GM23248 (cell line): ENCODE measurements at regions not wholly inside any gene's neighbourhood (a gene's known extent, or its start where the extent isn't known, plus 50 kb on each side); places are given as distances from the start of the nearest gene placed in this dataset.
A peak's percentile ranks its signal among the peaks of the same experiment; 100 is the strongest.

Experiments
- DNase-seq: peaks from one replicate; pipeline ENCODE4 v3.0.0-alpha.2; 2015
- H2AFZ ChIP-seq: fragments of 200-600 bp; sonication (generic); 2 replicates; pipeline ENCODE4 v1.6.1; 2016; ENCODE audit warnings: antibody characterized with exemption
- H3F3A ChIP-seq: fragments of 200-600 bp; sonication (generic); 2 replicates; pipeline ENCODE4 v1.6.1; 2016; ENCODE audit warnings: mild to moderate bottlenecking, antibody characterized with exemption, mixed run types; ENCODE audit not compliant: insufficient read depth
- H3K27ac ChIP-seq: fragments of 200-600 bp; sonication (generic); 2 replicates; pipeline ENCODE4 v1.5.1; 2016; ENCODE audit warnings: mild to moderate bottlenecking
- H3K27me3 ChIP-seq: fragments of 200-600 bp; sonication (generic); replicated peaks from 2 replicates; pipeline ENCODE4 v1.6.1; 2016; ENCODE audit warnings: mild to moderate bottlenecking; ENCODE audit not compliant: insufficient read depth
- H3K36me3 ChIP-seq: fragments of 200-600 bp; sonication (generic); 2 replicates; pipeline ENCODE4 v1.6.1; 2016; ENCODE audit warnings: low read depth, mild to moderate bottlenecking
- H3K4me1 ChIP-seq: fragments of 200-600 bp; sonication (generic); 2 replicates; pipeline ENCODE4 v1.6.1; 2016; ENCODE audit warnings: mild to moderate bottlenecking; ENCODE audit not compliant: insufficient read depth
- H3K4me2 ChIP-seq: fragments of 200-600 bp; sonication (generic); one replicate; pipeline ENCODE4 v1.6.1; 2016; ENCODE audit warnings: mild to moderate bottlenecking; ENCODE audit not compliant: unreplicated experiment
- H3K4me3 ChIP-seq: fragments of 200-600 bp; sonication (generic); 2 replicates; pipeline ENCODE4 v1.5.1; 2016; ENCODE audit warnings: mild to moderate bottlenecking
- H3K79me2 ChIP-seq: fragments of 200-600 bp; sonication (generic); 2 replicates; pipeline ENCODE4 v1.6.1; 2016; ENCODE audit warnings: mild to moderate bottlenecking; ENCODE audit not compliant: insufficient read depth
- H3K9ac ChIP-seq: fragments of 200-600 bp; sonication (generic); 2 replicates; pipeline ENCODE4 v1.6.1; 2016; ENCODE audit warnings: mild to moderate bottlenecking
- H3K9me2 ChIP-seq: fragments of 200-600 bp; sonication (generic); 2 replicates; pipeline ENCODE4 v1.6.1; 2016; ENCODE audit warnings: mixed run types, mild to moderate bottlenecking, moderate library complexity; ENCODE audit not compliant: insufficient read depth
- H3K9me3 ChIP-seq: fragments of 200-600 bp; sonication (generic); one replicate; pipeline ENCODE4 v1.6.1; 2017; ENCODE audit warnings: low read depth
- H4K20me1 ChIP-seq: fragments of 200-600 bp; sonication (generic); 2 replicates; pipeline ENCODE4 v1.6.0; 2016; ENCODE audit not compliant: insufficient read depth
- EZH2 ChIP-seq: fragments of 200-600 bp; sonication (generic); IDR thresholded peaks from 2 replicates; pipeline ENCODE4 v1.6.1; 2018; ENCODE audit warnings: antibody characterized with exemption, mild to moderate bottlenecking; ENCODE audit not compliant: insufficient read depth, poor library complexity, severe bottlenecking
- EZH2phosphoT487 ChIP-seq: fragments of 200-600 bp; sonication (generic); IDR thresholded peaks from 2 replicates; pipeline ENCODE4 v1.6.1; 2018; ENCODE audit warnings: antibody characterized with exemption, moderate library complexity, mild to moderate bottlenecking, low read depth; ENCODE audit not compliant: insufficient read depth
- WGBS, 2 experiments: methylation state at CpG; one replicate each; pipeline ENCODE4 v1.1.6; 2015 to 2017; ENCODE audit warnings: low lambda C conversion rate in 2 of 2, low coverage in 1 of 2; ENCODE audit errors: missing lambda C conversion rate in 2 of 2; 5-methylcytosine and 5-hydroxymethylcytosine counted together
- in situ Hi-C: fragments of 300-500 bp; cut with MboI; formaldehyde crosslinking; loops from 2 replicates; pipeline ENCODE4 v1.15.0; 2020

GRCh38 chrY:7674465-7674864, 762.9 kb upstream of the AMELY start:
- Histone ChIP-seq H3K9me2 (no peaks in the 10 kb centered on the region), H4K20me1 (no peaks in the 10 kb centered on the region), H3K27me3 (no peaks in the 10 kb centered on the region), H3K4me2 (peak overlapping the region; percentile 35), H3K79me2 (no peaks in the 10 kb centered on the region), H3K4me3 (no peak overlapping the region), H3K4me1 (peaks cover 13% of the 10 kb centered on the region), H3K27ac (peak overlapping the region; percentile 18; the same call in 1 of the 2 replicates), H3K9ac (no peak overlapping the region), H3K9me3 (no peaks in the 10 kb centered on the region), H3K36me3 (no peaks in the 10 kb centered on the region), H3F3A (no peaks in the 10 kb centered on the region), H2AFZ (no peak overlapping the region)
- peak; percentile 47 for DNase-seq
- WGBS, 2 experiments, result 59 to 86% methylated on average over 2 of the region's 2 CpGs
- no peak for TF ChIP-seq EZH2
- TF ChIP-seq EZH2phosphoT487, result no peak
- in situ Hi-C loops, result no loop called here

DNA sequence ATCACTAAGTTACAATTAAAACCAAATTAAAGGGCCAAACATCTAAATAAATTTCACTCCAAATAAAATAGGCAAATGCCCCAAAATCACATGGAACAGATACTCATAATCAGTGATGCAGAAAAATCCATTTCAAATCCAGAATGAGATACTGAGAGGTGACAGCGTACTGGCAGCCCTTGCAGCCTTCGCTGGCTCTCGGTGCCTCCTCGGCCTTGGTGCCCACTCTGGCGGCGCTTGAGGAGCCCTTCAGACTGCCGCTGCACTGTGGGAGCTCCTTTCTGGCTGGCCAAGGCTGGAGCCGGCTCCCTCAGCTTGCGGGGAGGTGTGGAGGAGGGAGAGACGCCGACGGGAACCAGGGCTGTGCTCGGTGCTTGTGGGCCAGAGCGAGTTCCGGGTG, 761.2 kb upstream of the AMELY start:
- Histone ChIP-seq H2AFZ (no peak overlapping the region), H3K36me3 (no peaks in the 10 kb centered on the region), H3K4me3 (no peak overlapping the region), H3F3A (no peaks in the 10 kb centered on the region), H3K9me2 (no peaks in the 10 kb centered on the region), H3K79me2 (no peaks in the 10 kb centered on the region), H3K27me3 (no peaks in the 10 kb centered on the region), H3K27ac (no peak overlapping the region), H3K4me2 (no peak overlapping the region), H4K20me1 (no peaks in the 10 kb centered on the region), H3K4me1 (peaks cover 13% of the 10 kb centered on the region), H3K9me3 (no peaks in the 10 kb centered on the region), H3K9ac (no peak overlapping the region)
- no peak for DNase-seq
- in situ Hi-C loops, result no loop called here
- 95 to 98% methylated on average over 7 to 15 of the region's 15 CpGs for WGBS, 2 experiments
- TF ChIP-seq EZH2 (no peak), EZH2phosphoT487 (no peak)

DNA sequence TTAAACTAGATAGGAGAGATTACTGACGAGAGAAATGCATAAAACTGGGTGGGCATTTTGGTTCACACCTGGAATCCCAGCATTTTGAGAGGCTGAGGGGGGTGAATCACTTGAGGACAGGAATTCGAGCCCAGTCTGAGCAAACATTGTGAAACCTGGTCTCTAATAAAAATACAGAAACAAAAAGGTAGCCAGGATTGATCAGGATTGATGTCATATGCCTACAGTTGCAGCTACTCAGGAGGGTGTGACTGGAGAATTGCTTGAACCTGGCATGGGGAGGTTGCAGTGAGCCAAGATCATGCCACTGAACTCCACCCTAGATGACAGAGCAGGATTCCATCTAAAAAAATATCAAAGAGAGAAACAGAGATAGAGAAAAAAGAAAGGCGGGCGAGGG, 751.7 kb upstream of the AMELY start:
- Histone ChIP-seq H3K4me3 (no peak overlapping the region), H3K36me3 (no peaks in the 10 kb centered on the region), H3K79me2 (no peaks in the 10 kb centered on the region), H3K27me3 (no peaks in the 10 kb centered on the region), H3K4me2 (no peak overlapping the region), H4K20me1 (no peaks in the 10 kb centered on the region), H3K9me3 (no peaks in the 10 kb centered on the region), H3F3A (no peaks in the 10 kb centered on the region), H2AFZ (no peak overlapping the region), H3K9me2 (no peaks in the 10 kb centered on the region), H3K4me1 (no peaks in the 10 kb centered on the region), H3K27ac (no peak overlapping the region), H3K9ac (no peak overlapping the region)
- TF ChIP-seq EZH2, result no peak
- TF ChIP-seq EZH2phosphoT487, result no peak
- 87 to 90% methylated on average over 2 to 4 of the region's 4 CpGs for WGBS, 2 experiments
- DNase-seq, result no peak
- in situ Hi-C loops, result no loop called here

DNA sequence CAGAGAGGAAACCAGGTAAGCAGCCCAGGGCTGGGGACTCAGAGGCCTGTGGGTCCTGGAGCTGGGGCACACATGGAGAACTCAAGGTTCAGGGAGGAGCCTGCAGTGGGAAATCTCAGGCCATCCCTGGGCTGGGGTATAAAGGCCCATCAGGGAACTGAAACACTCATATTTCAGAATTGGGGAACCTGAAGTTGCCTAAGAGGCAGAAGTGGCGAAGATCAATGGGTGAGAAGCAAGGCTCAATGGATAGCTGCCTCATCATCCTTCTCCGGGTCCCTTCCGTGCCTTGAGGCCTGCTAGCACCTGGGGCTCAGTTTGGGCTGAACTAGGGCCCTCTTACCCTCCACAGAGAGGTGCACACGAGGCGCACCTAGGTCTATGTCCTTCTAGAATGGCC, 747.5 kb upstream of the AMELY start:
- DNase-seq, result no peak
- no peaks in the 10 kb centered on the region for H3K79me2 ChIP-seq
- no peak for TF ChIP-seq EZH2
- TF ChIP-seq EZH2phosphoT487, result no peak
- no peaks in the 10 kb centered on the region for H3K9me3 ChIP-seq
- no peaks in the 10 kb centered on the region for H3K36me3 ChIP-seq
- no peak overlapping the region for H3K4me2 ChIP-seq
- H4K20me1 ChIP-seq, result no peaks in the 10 kb centered on the region
- H3K9ac ChIP-seq, result no peak overlapping the region
- no peaks in the 10 kb centered on the region for H3K27me3 ChIP-seq
- no peak overlapping the region for H2AFZ ChIP-seq
- H3K27ac ChIP-seq, result no peak overlapping the region
- no peak overlapping the region for H3K4me3 ChIP-seq
- no peaks in the 10 kb centered on the region for H3K9me2 ChIP-seq
- WGBS, 2 experiments, result 93 to 97% methylated on average over 5 of the region's 5 CpGs
- in situ Hi-C loops, result no loop called here
- H3K4me1 ChIP-seq, result no peaks in the 10 kb centered on the region
- no peaks in the 10 kb centered on the region for H3F3A ChIP-seq

DNA sequence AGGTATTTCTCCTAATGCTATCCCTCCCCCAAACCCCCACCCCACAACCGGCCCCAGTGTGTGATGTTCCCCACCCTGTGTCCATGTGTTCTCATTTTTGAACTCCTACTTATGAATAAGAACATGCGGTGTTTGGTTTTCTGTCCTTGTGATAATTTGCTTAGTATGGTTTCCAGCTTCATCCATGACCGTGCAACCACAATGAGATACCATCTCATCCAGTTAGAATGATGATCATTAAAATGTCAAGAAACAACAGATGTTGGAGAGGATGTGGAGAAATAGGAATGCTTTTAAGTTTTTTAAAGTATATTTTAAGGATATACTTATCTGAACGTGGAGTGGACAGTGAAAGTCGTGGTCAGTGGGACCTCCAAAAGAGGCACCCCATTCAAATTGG, 745.0 kb upstream of the AMELY start:
- no peaks in the 10 kb centered on the region for H3K79me2 ChIP-seq
- in situ Hi-C loops, result no loop called here
- H2AFZ ChIP-seq, result no peak overlapping the region
- H4K20me1 ChIP-seq, result no peaks in the 10 kb centered on the region
- no peaks in the 10 kb centered on the region for H3K36me3 ChIP-seq
- no peak overlapping the region for H3K4me2 ChIP-seq
- H3K27ac ChIP-seq, result no peak overlapping the region
- no peaks in the 10 kb centered on the region for H3K27me3 ChIP-seq
- 59 to 63% methylated on average over 5 of the region's 5 CpGs for WGBS, 2 experiments
- H3K4me3 ChIP-seq, result no peak overlapping the region
- H3K9ac ChIP-seq, result no peak overlapping the region
- DNase-seq, result peak; percentile 4
- no peaks in the 10 kb centered on the region for H3K4me1 ChIP-seq
- no peaks in the 10 kb centered on the region for H3F3A ChIP-seq
- H3K9me2 ChIP-seq, result no peaks in the 10 kb centered on the region
- H3K9me3 ChIP-seq, result no peaks in the 10 kb centered on the region
- no peak for TF ChIP-seq EZH2phosphoT487
- TF ChIP-seq EZH2, result no peak
